ENCODE measurements at regions not wholly inside any gene's neighbourhood (a gene's known extent, or its start where the extent isn't known, plus 50 kb on each side); places are given as distances from the start of the nearest gene placed in this dataset.
A peak's percentile ranks its signal among the peaks of the same experiment; 100 is the strongest.

GRCh38 chr1:59007820-59008598, 224.2 kb upstream of the JUN start:
- no peak for DNase-seq

DNA sequence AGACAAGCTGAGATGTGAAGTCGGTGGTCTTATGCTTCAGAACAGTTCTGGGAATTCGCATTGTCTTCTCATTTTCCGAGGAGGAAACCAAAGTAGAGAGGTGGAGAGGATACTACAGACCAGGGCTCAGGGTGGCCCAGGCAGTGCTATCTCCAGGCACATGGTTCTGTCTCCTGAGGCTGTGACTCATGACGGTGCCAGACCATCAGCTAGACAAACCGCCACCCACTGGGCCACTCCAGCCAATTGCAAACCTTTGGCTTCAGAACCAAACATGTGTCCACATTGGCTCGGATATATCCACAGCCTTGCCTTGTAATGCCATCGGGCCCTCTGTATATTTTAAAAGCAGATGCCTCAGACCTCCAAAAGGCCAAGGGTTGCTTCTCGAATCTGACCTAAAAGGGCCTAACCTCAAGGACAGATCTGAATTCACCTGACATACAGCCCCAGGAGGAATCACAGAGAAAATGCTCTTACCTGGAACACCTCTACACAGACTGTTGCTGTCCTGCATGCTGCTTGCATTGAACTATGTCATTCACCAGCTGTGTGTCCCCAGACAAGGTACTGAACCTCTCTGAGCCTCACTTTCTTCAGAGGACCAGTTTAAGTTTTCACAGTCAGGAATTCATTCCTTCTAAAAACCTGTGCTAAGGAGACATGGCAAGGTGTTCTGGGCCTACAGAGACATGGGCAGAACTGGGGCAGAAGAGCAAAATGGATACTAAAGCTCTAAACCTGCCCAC, 224.9 kb upstream of the JUN start:
- no peak for DNase-seq

GRCh38 chr1:59011663-59012062, 227.8 kb upstream of the JUN start:
- no peak for DNase-seq

GRCh38 chr1:59012378-59012777, 228.5 kb upstream of the JUN start:
- DNase-seq, result no peak

DNA sequence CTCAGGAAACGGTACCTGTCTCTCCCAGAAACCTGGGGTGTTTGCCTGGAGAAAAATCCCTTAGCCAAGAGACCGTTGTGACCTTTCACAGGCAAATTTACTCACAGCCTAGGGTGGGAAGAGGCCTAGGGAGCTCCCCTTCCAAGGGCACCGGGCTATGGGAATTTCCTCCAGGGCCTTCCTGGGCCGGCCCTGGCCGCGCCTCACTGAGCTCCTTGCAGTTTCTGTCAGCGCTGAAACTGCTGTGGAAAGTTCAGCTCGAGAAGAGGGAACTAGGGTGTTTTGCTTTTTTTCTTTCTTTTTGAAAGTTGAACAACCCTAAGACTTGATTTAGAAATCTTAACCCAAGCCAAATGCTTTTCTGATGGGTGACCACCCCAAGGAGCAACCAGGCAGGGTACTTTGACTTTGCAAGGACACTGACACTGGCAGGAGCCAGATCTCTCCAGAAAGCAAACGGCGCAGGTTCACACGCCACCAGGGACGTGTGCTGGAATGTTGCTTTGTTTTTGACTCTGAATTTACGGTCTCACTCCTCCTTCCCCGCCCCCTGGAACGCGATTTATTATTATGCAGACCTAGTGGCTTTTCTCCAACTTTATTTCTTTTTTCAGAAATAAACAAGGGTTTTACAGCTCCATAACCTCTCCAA, 229.6 kb upstream of the JUN start:
- no peak for DNase-seq

DNA sequence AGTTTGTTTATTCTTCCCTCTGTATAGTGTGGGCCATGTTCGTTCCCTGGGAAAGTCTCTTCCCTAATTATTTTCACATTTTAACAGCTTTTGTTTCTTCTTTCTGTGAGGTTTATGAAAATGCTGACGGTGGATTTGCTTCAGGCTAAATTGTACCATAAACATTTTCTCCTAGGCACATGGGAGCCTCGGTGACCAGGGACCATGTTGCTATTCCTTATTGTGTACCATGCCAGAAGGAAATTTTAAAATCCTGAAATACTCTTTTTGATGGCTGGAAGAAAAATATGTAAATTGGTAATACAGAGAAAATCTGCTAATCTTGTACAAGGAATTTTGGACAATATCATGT, 230.1 kb upstream of the JUN start:
- DNase-seq, result no peak

GRCh38 chr1:59014827-59015226, 231.0 kb upstream of the JUN start:
- no peak for DNase-seq

DNA sequence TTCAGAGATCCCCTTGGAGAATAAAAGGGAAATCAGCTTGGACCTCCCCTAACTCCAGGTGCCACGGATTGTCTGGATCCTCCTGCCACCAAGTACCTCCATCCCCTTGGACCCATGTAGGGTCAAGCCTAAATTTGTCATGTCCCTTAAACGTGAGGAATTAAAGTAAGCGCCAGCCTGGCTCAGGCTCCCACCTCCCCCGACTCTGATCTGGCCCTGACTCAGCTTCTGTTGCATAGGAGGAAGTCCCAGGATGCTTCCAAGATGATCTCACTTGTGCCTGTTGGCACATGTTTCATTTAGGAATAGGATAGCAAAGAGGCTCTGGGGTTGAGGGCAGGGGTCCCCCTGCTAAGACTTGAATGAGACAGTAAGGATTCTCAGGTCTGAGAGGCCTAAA, 231.9 kb upstream of the JUN start:
- no peak for DNase-seq

DNA sequence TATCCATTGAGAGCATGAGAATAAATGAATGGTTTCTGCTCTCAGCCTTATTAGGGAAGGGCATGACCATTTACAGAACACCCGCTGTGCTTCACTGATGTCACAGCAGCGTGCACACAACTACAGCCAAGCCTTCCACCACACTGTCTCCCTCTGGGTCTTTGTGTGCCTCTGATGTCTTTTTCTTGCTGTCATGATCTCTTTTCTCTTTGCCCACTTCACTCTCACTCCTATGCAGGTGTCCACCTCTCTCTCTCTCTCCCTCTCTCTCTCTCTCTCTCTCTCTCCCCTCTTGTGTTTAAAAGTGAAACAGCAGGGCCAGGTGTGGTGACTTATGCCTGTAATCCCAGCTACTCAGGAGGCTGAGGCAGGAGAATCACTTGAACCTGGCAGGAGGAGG, 232.5 kb upstream of the JUN start:
- DNase-seq, result no peak

DNA sequence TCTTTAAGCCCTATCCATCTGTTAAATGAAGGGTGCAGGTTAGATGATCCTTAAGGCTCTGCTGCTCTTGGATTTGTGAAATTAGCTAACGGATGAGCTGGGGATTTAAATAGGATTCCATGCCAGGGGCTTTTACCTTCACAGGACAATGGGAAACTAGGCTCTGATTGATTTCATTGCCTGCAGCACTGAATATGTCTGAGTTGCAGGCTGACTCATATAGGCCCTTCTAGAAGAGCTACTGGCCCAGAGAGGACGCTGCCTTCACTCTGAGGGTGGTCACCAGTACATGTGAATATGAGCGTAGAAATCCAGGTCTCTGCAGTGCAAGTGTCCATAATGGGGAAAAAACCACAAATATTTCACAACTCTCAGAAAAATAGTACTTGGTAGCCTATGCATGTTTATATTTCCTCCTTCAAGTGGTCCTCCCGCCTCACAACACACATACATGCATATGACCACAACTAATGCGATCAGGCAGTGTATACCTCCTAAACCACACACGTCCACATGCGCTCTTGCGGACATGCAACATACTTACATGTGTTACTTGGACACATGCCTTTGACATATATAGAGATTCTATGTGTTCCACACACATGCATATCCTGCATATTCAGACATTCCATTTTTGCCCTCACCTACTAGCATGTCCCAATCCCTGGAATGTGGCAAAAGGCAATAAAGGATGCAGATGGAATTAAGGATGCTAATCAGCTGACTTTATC, 233.8 kb upstream of the JUN start:
- DNase-seq, result no peak

- DNase-seq, result no peak
These were observed 234.6 kb upstream of the JUN start for GRCh38 chr1:59018446-59018845.

DNA sequence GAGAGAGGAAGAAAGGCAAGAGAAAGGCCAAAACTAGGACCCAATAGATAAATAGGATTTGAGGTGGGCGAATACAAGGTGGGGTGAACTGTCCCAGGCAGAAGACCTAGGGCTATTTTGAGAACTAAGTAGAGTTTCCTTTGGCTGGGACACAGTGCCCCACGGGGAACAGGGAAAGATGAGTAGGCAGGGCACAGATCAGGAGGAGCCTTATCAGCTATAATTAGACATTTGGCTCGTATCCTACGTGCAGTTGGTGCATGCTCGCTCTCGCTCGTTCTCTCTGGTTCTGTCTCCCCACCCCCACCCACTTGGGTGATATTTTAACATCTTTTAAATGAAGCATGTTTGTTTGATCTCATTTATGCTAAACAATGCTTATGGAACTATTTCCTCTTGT, 235.0 kb upstream of the JUN start:
- no peak for DNase-seq

DNA sequence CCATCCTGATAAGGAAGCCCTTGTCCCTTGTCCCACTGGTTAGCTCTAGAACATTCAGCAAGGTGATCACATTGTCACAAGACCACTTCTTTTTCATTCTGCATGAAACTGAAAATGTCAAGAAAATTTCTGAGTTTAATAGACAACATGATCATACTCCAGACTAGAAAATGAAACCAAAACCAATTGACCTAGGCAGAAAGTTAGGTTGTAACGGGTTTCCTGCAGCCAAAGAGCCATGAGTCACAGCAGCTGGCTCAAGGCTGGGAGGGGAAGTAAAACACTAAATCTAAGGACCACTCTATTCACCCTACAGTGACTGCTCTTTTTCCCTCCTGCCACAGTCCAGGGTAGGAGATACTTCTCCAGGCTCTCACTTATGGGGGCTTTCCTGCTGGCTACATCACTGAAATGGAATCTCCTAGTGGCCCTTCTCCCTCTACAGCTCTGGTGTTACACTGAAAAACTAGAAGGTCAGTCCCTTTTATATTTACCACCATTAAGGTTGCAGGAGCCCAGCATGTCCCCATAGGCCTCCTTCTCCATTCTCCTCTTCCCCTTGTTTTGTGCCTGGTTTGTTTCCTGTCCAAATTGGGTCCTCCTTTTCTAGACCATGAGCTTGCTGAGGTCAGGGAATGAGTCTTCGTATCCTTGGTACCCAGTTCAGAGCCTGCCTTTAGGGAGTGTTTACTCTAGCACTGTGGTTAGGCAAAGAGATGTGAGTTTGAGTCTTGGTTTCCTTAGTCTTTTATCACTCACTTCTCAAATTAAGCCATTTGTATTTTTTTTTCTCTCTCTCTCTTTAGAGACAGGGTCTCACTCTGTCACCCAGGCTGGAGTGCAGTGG, 236.5 kb upstream of the JUN start:
- DNase-seq, result peak; percentile 74

DNA sequence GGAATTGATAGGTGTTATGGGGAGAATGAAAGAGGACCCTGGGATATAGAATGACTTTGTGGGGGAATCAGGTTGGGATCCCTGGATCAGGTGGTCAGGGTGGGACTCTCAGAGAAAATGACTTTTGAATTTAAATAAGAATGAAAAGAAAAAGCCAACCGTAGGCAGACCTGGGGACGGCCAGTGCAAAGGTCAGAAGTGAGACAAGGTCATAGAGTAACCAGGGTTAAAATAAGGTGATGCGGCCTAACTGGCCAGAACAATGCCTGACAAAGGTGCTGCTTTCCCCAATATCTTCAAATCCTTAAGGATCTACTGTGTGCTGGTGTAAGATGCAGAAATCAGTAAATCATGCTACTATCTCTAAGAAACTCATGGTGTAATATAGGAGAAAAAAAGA, 238.4 kb upstream of the JUN start:
- no peak for DNase-seq

DNA sequence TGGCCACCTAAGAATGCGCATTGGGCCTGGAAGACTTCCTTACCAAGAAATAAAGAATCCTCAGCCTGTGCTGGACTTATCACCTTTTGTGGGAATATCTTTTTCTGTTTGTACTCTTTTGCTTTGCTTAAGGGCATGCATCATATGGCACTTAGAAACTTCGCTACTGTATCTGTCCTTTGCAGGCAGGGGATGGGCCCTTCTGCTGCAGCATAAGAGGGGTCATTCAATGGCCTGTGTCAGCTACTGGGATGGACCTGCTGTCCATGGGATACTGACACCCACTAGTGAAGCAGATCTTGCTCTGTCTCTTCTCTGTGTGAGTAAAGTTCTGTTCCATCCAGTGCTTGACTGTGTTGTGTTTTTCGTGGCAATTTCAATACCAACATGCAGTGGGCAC, 239.0 kb upstream of the JUN start:
- no peak for DNase-seq

DNA sequence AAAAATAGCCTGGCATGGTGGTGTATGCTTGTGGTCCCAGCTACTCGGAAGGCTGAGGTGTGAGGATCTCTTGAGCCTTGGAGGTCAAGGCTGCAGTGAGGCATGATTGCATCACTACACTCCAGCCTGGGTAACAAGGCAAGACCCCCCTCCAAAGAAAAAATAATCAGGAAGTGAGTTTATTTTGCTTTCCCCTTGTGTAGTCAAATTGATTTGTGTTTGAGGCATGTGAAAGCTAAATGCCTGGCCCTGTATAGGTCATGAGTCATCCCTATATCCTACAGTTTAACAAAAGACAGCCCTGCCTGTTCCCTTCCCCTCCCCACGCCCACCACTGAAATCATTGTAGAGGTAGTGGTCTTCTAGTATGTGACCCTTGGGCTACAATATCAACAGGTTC, 241.4 kb upstream of the JUN start:
- DNase-seq, result no peak

DNA sequence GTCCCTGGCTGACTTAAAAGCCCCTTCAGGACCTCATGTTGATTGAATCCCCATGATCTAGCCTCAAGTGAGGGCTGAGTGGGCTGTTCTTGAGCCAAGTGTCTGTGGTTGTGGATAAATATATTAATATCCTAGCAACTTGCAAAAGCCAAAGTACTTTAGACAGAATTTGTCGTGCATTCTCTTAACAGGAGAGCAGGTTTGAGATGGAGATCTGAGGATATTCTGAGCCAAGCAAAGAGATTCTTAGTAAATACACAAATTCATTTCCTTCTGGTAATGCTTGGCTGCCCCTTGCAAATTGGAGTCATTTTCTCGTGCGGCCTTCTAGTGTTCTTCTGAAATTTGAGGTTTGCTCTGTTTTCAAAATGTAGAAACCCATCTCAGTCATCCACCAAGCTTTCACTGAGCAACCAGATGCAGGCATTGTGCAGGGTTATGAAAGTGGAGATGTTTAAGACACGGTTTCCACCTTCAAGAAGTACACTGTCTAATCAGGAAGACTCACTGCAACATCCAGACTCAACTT, 242.1 kb upstream of the JUN start:
- no peak for DNase-seq

DNA sequence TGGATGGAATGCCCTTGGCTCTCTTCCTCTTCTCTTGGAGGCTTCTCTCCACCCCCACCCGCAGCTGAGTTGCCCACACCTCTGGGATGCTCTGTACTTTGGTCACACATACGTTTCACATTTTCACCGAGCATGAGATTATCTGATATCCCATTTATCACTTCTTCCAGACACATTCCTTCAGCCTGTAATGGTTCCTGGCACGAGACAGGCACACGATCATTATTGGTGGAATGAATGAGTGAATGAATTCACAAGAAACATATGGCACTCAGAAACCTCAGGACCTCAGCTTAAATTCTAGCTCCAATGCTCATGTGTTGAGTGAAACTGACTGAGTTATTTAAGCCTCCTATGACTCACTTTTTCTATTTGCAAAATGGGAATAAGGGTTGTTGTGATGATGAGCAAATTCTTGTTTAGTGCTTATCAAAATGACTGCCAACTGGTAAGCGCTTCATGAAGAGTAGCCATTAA, 242.7 kb upstream of the JUN start:
- no peak for DNase-seq

DNA sequence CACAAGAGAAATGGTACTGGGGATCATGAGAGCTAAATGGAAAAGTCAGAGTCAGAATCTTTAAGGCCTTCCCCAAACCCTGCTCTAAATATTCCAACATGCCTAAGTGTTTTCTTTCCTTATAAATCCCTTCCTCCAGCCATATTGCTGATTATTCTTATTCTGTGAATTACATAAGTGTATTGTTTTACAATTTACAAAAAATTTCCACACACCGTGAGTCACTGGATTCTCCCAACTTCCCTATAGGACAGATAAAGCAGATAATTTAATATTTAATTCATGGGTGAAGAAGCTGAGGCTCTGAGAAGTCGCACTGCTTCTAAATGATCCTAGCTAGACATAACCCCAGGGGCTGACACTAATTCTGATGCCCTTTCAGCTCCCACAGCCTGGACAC, 243.3 kb upstream of the JUN start:
- DNase-seq, result no peak

DNA sequence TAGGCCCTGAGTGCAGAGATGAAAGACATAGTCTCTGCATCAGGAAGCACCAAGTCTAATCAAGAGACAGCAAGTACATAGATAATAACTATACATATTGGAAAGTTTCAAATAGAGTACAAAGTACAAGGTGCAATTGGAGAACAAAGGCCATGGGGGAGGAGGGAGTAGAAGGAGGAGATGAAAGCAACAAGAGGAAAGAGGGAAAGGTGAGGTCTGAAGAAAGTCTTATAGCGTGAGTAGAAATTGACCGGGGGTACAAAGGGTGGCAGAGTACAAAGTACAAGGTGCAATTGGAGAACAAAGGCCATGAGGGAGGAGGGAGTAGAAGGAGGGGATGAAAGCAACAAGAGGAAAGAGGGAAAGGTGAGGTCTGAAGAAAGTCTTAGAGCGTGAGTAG, 244.2 kb upstream of the JUN start:
- DNase-seq, result no peak

DNA sequence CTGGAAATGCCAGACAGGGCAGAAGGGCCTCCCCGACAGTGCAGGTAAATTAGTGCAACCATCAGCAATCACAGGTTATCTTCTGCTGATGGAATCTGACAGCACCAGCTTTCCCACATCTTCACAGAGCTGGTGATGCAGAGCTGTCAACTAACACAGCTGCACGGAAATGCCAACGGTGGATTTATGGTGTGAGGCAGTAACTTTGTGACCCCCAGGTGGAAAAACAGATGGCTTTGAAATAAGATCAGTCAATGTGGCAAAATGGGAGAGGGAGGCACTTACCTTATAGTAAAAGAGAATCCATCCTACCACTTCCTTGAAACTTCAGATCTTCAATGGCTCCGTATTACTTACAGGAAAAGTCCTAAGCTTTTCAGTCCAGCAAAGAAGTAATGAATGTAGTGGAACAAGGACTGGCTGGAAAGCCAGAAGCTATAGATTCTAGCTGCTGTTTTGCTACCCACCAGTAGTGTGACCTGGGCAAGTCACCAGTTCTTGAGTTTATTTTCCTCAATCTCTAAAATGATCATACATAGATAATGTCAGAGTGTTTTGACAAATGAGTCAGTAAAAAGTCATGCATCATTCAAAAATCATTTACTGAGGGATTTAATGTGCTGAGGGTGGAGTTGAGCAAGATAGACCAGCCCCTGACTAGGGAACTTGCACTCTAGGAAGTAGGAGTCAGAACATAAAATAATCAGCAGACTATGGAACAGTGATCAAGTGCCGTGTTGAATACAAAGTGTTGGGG, 245.7 kb upstream of the JUN start:
- DNase-seq, result no peak

All from activated CD8-positive, alpha-beta memory T cell treated with anti-CD3 and anti-CD28 coated beads for 24 hours (primary cell).